Neural cell (in vitro differentiated cells): ENCODE measurements at regions not wholly inside any gene's neighbourhood (a gene's known extent, or its start where the extent isn't known, plus 50 kb on each side); places are given as distances from the start of the nearest gene placed in this dataset.

Experiments used
- CTCF ChIP-seq: fragments of 450-650 bp; IDR thresholded peaks from 2 replicates; pipeline ENCODE4 v1.5.1; 2014; ENCODE audit warnings: antibody characterized with exemption, mild to moderate bottlenecking, moderate library complexity; ENCODE audit not compliant: poor library complexity, severe bottlenecking
- EP300 ChIP-seq: fragments of 450-650 bp; conservative IDR thresholded peaks from 2 replicates; pipeline ENCODE4 v1.6.1; 2014; ENCODE audit warnings: antibody characterized with exemption, mild to moderate bottlenecking, moderate library complexity; ENCODE audit not compliant: poor library complexity, severe bottlenecking
- EZH2 ChIP-seq: fragments of 200-600, 300-800 bp; shearing (Covaris generic), sonication (generic); IDR thresholded peaks from 2 replicates; pipeline ENCODE4 v1.6.1; 2014; ENCODE audit warnings: antibody characterized with exemption, low read length, borderline replicate concordance, mild to moderate bottlenecking; ENCODE audit not compliant: insufficient read depth, poor library complexity, severe bottlenecking
- MXI1 ChIP-seq: fragments of 450-650 bp; conservative IDR thresholded peaks from 2 replicates; pipeline ENCODE4 v1.6.1; 2014; ENCODE audit warnings: antibody characterized with exemption, mild to moderate bottlenecking; ENCODE audit not compliant: poor library complexity, severe bottlenecking
- POLR2AphosphoS5 ChIP-seq: IDR thresholded peaks from 2 replicates; pipeline ENCODE4 v1.6.1; 2012
- RAD21 ChIP-seq: fragments of 450-650 bp; conservative IDR thresholded peaks from 2 replicates; pipeline ENCODE4 v1.6.1; 2014; ENCODE audit warnings: antibody characterized with exemption, mild to moderate bottlenecking, moderate library complexity
- TAF1 ChIP-seq: IDR thresholded peaks from 2 replicates; pipeline ENCODE4 v1.6.1; 2012; ENCODE audit warnings: low read depth

- TF ChIP-seq CTCF (no peak), POLR2AphosphoS5 (no peak), TAF1 (no peak), MXI1 (no peak), EZH2 (no peak), EP300 (no peak), RAD21 (no peak)
Measured at GRCh38 chr11:115052601-115053000, 374.3 kb downstream of the NXPE2 start.
